OCI-LY7 (cell line): ENCODE measurements at regions not wholly inside any gene's neighbourhood (a gene's known extent, or its start where the extent isn't known, plus 50 kb on each side); places are given as distances from the start of the nearest gene placed in this dataset.

Source experiments
- CTCF ChIP-seq: fragments of 200-600 bp; sonication (generic); conservative IDR thresholded peaks from 2 replicates; pipeline ENCODE4 v1.5.1; 2014; ENCODE audit warnings: mild to moderate bottlenecking, antibody characterized with exemption, low read length, moderate library complexity, mixed read lengths
- EZH2phosphoT487 ChIP-seq: fragments of 200-600 bp; sonication (generic); IDR thresholded peaks from 2 replicates; pipeline ENCODE4 v1.6.1; 2018; ENCODE audit warnings: low read depth, borderline replicate concordance, mild to moderate bottlenecking, mixed run types, antibody characterized with exemption, low read length, moderate library complexity, mixed read lengths

GRCh38 chr3:14322001-14322400, 80.4 kb upstream of the SLC6A6 start:
- TF ChIP-seq CTCF, result no peak
- TF ChIP-seq EZH2phosphoT487, result no peak
